ENCODE measurements at regions not wholly inside any gene's neighbourhood (a gene's known extent, or its start where the extent isn't known, plus 50 kb on each side); places are given as distances from the start of the nearest gene placed in this dataset.

GRCh38 chr14:27242874-27243273 lies 645.0 kb upstream of the NOVA1 start:
- no peak overlapping the region for H3K4me3 ChIP-seq (ENCODE audit: low read length)
- no peak for TF ChIP-seq CTCF (conservative IDR thresholded peaks at IDR 0.05; ENCODE audit: low read depth, low read length)
- no peak for DNase-seq (ENCODE audit: low read depth)

GRCh38 chr14:27243365-27243764 lies 645.5 kb upstream of the NOVA1 start:
- no peak overlapping the region for H3K4me3 ChIP-seq (ENCODE audit: low read length)
- TF ChIP-seq CTCF (conservative IDR thresholded peaks at IDR 0.05; ENCODE audit: low read depth, low read length): no peak
- no peak for DNase-seq (ENCODE audit: low read depth)

- H3K4me3 ChIP-seq (ENCODE audit: low read length): no peak overlapping the region
- DNase-seq (ENCODE audit: low read depth): no peak
- TF ChIP-seq CTCF (conservative IDR thresholded peaks at IDR 0.05; ENCODE audit: low read depth, low read length): no peak
Measured at GRCh38 chr14:27245947-27246346, 648.1 kb upstream of the NOVA1 start.

GRCh38 chr14:27253966-27254365 lies 656.1 kb upstream of the NOVA1 start:
- no peak for TF ChIP-seq CTCF (conservative IDR thresholded peaks at IDR 0.05; ENCODE audit: low read depth, low read length)
- H3K4me3 ChIP-seq (ENCODE audit: low read length): no peak overlapping the region
- no peak for DNase-seq (ENCODE audit: low read depth)

GRCh38 chr14:27256805-27257204 lies 659.0 kb upstream of the NOVA1 start:
- TF ChIP-seq CTCF (conservative IDR thresholded peaks at IDR 0.05; ENCODE audit: low read depth, low read length): no peak
- H3K4me3 ChIP-seq (ENCODE audit: low read length): no peak overlapping the region
- DNase-seq (ENCODE audit: low read depth): no peak

- DNase-seq (ENCODE audit: low read depth): no peak
- H3K4me3 ChIP-seq (ENCODE audit: low read length): no peak overlapping the region
- TF ChIP-seq CTCF (conservative IDR thresholded peaks at IDR 0.05; ENCODE audit: low read depth, low read length): no peak
Measured at GRCh38 chr14:27267876-27268275, 670.0 kb upstream of the NOVA1 start.

GRCh38 chr14:27270716-27271115 lies 672.9 kb upstream of the NOVA1 start:
- no peak for DNase-seq (ENCODE audit: low read depth)
- H3K4me3 ChIP-seq (ENCODE audit: low read length): no peak overlapping the region
- TF ChIP-seq CTCF (conservative IDR thresholded peaks at IDR 0.05; ENCODE audit: low read depth, low read length): no peak
